ENCODE measurements at regions not wholly inside any gene's neighbourhood (a gene's known extent, or its start where the extent isn't known, plus 50 kb on each side); places are given as distances from the start of the nearest gene placed in this dataset.

DNA sequence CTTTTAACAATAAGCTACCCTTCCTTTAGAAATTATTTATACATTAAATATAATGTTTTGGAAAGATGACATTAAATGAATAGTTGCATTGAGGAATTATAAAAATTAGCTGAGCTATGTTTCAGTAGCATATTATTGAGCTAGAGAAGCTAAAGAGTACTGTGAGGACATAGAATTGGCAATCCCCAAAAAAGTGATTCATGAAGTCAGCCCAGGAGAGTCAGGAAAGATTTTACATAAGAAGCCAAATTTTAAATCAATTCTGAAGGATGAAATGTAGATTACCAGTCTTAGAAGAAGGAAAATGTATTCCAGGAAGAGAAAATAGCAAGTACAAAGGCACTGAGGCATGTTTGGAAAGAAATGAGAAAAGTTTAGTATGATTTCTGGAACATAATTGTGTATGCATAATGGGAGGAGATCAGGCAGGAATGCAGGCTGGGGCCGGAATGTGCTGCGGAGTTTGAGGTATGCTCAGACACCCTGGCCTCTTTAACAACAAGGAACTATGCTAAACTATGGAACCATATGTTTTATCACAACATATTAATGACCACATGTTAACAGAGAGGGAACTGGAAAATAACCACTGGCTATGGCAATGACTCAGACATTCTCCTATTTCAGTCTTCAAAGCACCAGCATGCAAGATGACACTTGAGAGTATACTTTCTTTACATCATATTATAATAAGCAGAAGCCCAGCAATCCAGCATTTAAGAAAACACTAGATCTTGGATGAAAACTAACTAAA is 103.3 kb upstream of the COL8A1 start:
- Histone ChIP-seq H3K36me3 (replicated peaks; ENCODE audit: insufficient read depth, low read length) (no peaks in the 10 kb centered on the region), H2AFZ (ENCODE audit: low read length) (no peak overlapping the region), H3K27ac (ENCODE audit: low read length) (no peak overlapping the region), H3K27me3 (replicated peaks; ENCODE audit: insufficient read depth, low read length) (no peaks in the 10 kb centered on the region), H4K20me1 (ENCODE audit: insufficient read depth, low read length) (no peaks in the 10 kb centered on the region), H3K9ac (ENCODE audit: low read length) (no peak overlapping the region), H3K9me3 (replicated peaks; ENCODE audit: insufficient read depth, low read length) (no peaks in the 10 kb centered on the region), H3K4me1 (ENCODE audit: low read length) (no peaks in the 10 kb centered on the region), H3K9me2 (replicated peaks; ENCODE audit: insufficient read depth, low read length) (no peaks in the 10 kb centered on the region), H3F3A (ENCODE audit: insufficient read depth, low read length) (no peaks in the 10 kb centered on the region), H3K4me3 (ENCODE audit: low read length) (no peak overlapping the region), H3K4me2 (ENCODE audit: low read depth, low read length) (no peak overlapping the region), H3K79me2 (ENCODE audit: low read length) (no peaks in the 10 kb centered on the region)
- TF ChIP-seq EZH2phosphoT487 (IDR thresholded peaks at IDR 0.05; ENCODE audit: low read length) (no peak), CTCF (IDR thresholded peaks at IDR 0.05; ENCODE audit: low read length) (no peak), EZH2 (optimal IDR thresholded peaks at IDR 0.05; ENCODE audit: low read depth, low read length) (no peak)
- DNase-seq = no peak

DNA sequence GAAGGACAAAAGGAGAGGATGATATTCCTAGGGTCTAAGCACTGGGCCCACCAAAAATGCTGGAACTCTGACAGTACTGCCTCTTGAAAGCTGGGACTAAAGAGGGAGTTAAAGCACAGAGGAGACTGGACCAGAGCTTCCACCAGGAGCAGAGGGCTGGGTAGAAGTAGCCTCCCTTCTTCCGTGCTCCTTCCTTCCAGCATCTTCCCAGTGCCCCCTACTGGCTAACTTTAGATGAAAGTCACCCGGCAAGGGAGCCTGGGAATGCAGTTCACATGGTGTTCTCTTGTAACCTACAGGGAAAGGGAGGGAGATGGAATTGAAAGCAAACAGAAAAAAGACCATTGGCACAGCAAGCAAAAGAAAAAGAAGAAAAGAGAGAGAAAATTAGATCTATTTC is 106.1 kb upstream of the COL8A1 start:
- Histone ChIP-seq H4K20me1 (ENCODE audit: insufficient read depth, low read length) (no peaks in the 10 kb centered on the region), H3K9me3 (replicated peaks; ENCODE audit: insufficient read depth, low read length) (no peaks in the 10 kb centered on the region), H3K9me2 (replicated peaks; ENCODE audit: insufficient read depth, low read length) (no peaks in the 10 kb centered on the region), H3K27me3 (replicated peaks; ENCODE audit: insufficient read depth, low read length) (no peaks in the 10 kb centered on the region), H3K4me3 (ENCODE audit: low read length) (no peak overlapping the region), H3K27ac (ENCODE audit: low read length) (no peak overlapping the region), H3K79me2 (ENCODE audit: low read length) (no peaks in the 10 kb centered on the region), H2AFZ (ENCODE audit: low read length) (no peak overlapping the region), H3K4me1 (ENCODE audit: low read length) (no peaks in the 10 kb centered on the region), H3F3A (ENCODE audit: insufficient read depth, low read length) (no peaks in the 10 kb centered on the region), H3K4me2 (ENCODE audit: low read depth, low read length) (no peak overlapping the region), H3K36me3 (replicated peaks; ENCODE audit: insufficient read depth, low read length) (no peaks in the 10 kb centered on the region), H3K9ac (ENCODE audit: low read length) (no peak overlapping the region)
- peak; percentile 41 for TF ChIP-seq CTCF (IDR thresholded peaks at IDR 0.05; ENCODE audit: low read length)
- TF ChIP-seq EZH2phosphoT487 (IDR thresholded peaks at IDR 0.05; ENCODE audit: low read length) = no peak
- TF ChIP-seq EZH2 (optimal IDR thresholded peaks at IDR 0.05; ENCODE audit: low read depth, low read length) = no peak
- DNase-seq = no peak

- Histone ChIP-seq H3K27me3 (replicated peaks; ENCODE audit: insufficient read depth, low read length) (no peaks in the 10 kb centered on the region), H3K9me2 (replicated peaks; ENCODE audit: insufficient read depth, low read length) (no peaks in the 10 kb centered on the region), H3K9ac (ENCODE audit: low read length) (no peak overlapping the region), H3K4me1 (ENCODE audit: low read length) (no peaks in the 10 kb centered on the region), H3K4me3 (ENCODE audit: low read length) (no peak overlapping the region), H3K27ac (ENCODE audit: low read length) (no peak overlapping the region), H3F3A (ENCODE audit: insufficient read depth, low read length) (no peaks in the 10 kb centered on the region), H2AFZ (ENCODE audit: low read length) (no peak overlapping the region), H3K79me2 (ENCODE audit: low read length) (no peaks in the 10 kb centered on the region), H4K20me1 (ENCODE audit: insufficient read depth, low read length) (no peaks in the 10 kb centered on the region), H3K36me3 (replicated peaks; ENCODE audit: insufficient read depth, low read length) (no peaks in the 10 kb centered on the region), H3K9me3 (replicated peaks; ENCODE audit: insufficient read depth, low read length) (no peaks in the 10 kb centered on the region), H3K4me2 (ENCODE audit: low read depth, low read length) (no peak overlapping the region)
- no peak for TF ChIP-seq CTCF (IDR thresholded peaks at IDR 0.05; ENCODE audit: low read length)
- no peak for TF ChIP-seq EZH2 (optimal IDR thresholded peaks at IDR 0.05; ENCODE audit: low read depth, low read length)
- no peak for TF ChIP-seq EZH2phosphoT487 (IDR thresholded peaks at IDR 0.05; ENCODE audit: low read length)
- no peak for DNase-seq
Measured at GRCh38 chr3:99529265-99529664, 109.1 kb upstream of the COL8A1 start.
